Osteocyte (in vitro differentiated cells): ENCODE measurements at regions not wholly inside any gene's neighbourhood (a gene's known extent, or its start where the extent isn't known, plus 50 kb on each side); places are given as distances from the start of the nearest gene placed in this dataset.

Source experiments
- DNase-seq: peaks from one replicate; pipeline ENCODE4 v3.0.0; 2021; ENCODE audit warnings: mixed read lengths; ENCODE audit not compliant: unreplicated experiment; ENCODE audit errors: extremely low spot score
- H3K27ac Mint-ChIP-seq: one replicate; pipeline ENCODE4 v1.8.0; 2021; ENCODE audit warnings: mild to moderate bottlenecking, mixed read lengths; ENCODE audit not compliant: unreplicated experiment
- H3K27me3 Mint-ChIP-seq: one replicate; pipeline ENCODE4 v1.8.0; 2021; ENCODE audit warnings: mixed read lengths; ENCODE audit not compliant: unreplicated experiment
- H3K36me3 Mint-ChIP-seq: one replicate; pipeline ENCODE4 v1.8.0; 2021; ENCODE audit warnings: mixed read lengths; ENCODE audit not compliant: unreplicated experiment
- H3K4me1 Mint-ChIP-seq: one replicate; pipeline ENCODE4 v1.8.0; 2021; ENCODE audit warnings: mixed read lengths; ENCODE audit not compliant: unreplicated experiment
- H3K4me3 Mint-ChIP-seq: one replicate; pipeline ENCODE4 v1.8.0; 2021; ENCODE audit warnings: mild to moderate bottlenecking, moderate library complexity, mixed read lengths; ENCODE audit not compliant: unreplicated experiment
- H3K9me3 Mint-ChIP-seq: one replicate; pipeline ENCODE4 v1.8.0; 2021; ENCODE audit warnings: mixed read lengths; ENCODE audit not compliant: unreplicated experiment
- TF ChIP-seq, protein P1 (sequence below): fragments of 200-600 bp; sonication (generic); IDR thresholded peaks from 2 replicates; pipeline ENCODE4 v1.5.0; 2021; ENCODE audit warnings: antibody characterized with exemption, mild to moderate bottlenecking, moderate library complexity

DNA sequence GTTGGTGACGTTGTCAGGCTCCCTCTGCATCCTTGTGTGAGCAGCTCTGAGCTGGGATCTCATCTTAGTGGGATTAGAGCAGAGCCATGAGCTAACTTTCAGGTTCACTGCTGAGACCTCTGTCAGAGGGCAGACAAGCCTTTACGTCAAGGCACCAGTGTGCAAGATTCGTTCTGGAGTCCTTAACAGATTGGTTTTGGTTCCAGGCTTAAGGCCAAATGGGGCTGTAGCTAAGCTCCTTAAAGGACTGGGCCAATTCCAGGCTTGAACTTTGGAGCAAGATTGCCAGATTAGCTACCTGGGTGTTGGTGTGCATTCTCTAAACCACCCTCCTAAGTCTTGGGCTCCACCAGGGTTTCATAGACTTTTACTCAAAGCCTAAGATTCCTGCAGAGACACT, 52.6 kb upstream of the PDC start:
- no peak overlapping the region for H3K27ac Mint-ChIP-seq
- no peak for DNase-seq
- no peaks in the 10 kb centered on the region for H3K36me3 Mint-ChIP-seq
- H3K9me3 Mint-ChIP-seq: no peaks in the 10 kb centered on the region
- TF ChIP-seq, protein P1, sequence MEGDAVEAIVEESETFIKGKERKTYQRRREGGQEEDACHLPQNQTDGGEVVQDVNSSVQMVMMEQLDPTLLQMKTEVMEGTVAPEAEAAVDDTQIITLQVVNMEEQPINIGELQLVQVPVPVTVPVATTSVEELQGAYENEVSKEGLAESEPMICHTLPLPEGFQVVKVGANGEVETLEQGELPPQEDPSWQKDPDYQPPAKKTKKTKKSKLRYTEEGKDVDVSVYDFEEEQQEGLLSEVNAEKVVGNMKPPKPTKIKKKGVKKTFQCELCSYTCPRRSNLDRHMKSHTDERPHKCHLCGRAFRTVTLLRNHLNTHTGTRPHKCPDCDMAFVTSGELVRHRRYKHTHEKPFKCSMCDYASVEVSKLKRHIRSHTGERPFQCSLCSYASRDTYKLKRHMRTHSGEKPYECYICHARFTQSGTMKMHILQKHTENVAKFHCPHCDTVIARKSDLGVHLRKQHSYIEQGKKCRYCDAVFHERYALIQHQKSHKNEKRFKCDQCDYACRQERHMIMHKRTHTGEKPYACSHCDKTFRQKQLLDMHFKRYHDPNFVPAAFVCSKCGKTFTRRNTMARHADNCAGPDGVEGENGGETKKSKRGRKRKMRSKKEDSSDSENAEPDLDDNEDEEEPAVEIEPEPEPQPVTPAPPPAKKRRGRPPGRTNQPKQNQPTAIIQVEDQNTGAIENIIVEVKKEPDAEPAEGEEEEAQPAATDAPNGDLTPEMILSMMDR: no peak
- no peaks in the 10 kb centered on the region for H3K27me3 Mint-ChIP-seq
- H3K4me3 Mint-ChIP-seq: no peak overlapping the region
- peaks cover 5% of the 10 kb centered on the region for H3K4me1 Mint-ChIP-seq

DNA sequence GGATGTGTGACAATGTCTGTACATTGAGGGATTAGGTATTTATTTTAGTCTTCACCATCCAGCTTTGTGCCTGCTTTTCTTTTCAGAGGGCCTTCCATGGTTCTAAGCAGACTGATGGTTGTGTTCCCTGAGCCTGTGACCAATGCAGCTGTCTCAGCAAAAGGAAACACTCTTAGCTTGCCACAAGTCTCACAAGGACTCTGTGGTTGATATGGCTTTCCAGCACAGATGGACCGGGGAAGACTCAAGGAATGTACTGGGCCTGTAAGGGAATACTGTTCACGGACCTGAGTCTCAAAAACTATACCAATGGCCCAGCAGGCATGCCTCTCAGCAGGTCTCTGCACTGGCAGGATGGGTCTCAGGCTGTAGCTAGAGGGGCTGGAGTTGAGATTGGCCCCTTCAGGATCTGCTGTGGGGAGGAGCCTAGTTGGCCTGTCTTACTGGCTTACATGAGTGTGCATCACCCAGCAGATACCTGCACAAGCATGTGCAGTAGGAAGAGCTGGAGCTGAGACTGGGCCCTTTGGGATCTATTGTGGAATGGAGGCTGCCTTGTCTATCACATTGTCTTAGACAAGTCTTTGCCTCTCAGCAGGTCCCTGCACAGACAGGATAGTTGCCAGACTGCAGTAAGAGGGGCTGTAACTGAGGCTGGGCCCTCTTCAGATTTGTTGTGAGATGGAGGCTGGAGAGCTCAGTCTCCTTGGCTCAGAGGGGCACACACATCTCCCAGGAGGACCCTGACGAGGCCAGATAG, 52.0 kb upstream of the PDC start:
- DNase-seq: no peak
- TF ChIP-seq, protein P1: no peak
- Mint-ChIP-seq H3K27ac (no peak overlapping the region), H3K36me3 (no peaks in the 10 kb centered on the region), H3K27me3 (no peaks in the 10 kb centered on the region), H3K4me1 (peaks cover 5% of the 10 kb centered on the region), H3K9me3 (peaks cover 3% of the 10 kb centered on the region), H3K4me3 (no peak overlapping the region)

DNA sequence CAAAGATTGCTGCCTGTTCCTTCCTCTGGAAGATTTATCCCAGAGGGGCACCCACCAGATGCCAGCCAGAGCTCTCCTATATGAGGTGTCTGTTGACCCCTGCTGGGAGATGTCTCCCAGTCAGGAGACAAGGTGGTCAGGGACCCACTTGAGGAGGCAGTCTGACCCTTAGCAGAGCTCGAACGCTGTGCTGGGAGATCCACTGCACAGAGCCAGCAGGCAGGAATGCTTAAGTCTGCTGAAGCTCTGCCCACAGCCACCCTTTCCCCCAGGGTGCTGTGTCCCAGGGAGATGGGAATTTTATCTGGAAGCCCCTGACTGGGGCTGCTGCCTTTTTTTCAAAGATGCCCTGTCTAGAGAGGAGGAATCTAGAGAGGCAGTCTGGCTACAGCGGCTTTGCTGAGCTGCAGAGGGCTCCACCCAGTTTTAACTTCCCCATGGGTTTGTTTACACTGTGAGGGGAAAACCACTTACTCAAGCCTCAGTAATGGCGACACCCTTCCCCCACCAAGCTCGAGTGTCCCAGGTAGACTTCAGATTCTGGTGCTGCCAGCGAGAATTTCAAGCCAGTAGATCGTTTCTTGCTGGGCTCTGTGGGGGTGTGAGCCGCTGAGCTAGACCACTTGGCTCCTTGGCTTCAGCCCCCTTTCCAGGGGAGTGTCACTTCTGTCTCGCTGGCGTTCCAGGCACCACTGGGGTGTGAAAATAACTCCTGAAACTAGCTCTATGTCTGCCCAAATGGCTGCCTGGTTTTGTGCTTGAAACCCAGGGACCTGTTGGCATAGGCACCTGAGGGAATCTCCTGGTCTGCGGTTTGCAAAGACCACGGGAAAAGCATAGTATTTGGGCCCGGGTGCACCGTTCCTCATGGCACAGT, 51.1 kb upstream of the PDC start:
- Mint-ChIP-seq H3K4me3 (no peak overlapping the region), H3K27me3 (no peaks in the 10 kb centered on the region), H3K9me3 (peaks cover 6% of the 10 kb centered on the region), H3K4me1 (peaks cover 5% of the 10 kb centered on the region), H3K36me3 (no peaks in the 10 kb centered on the region), H3K27ac (no peak overlapping the region)
- TF ChIP-seq, protein P1: no peak
- DNase-seq: no peak
